Erythroblast (primary cell): ENCODE measurements at regions not wholly inside any gene's neighbourhood (a gene's known extent, or its start where the extent isn't known, plus 50 kb on each side); places are given as distances from the start of the nearest gene placed in this dataset.

ENCODE experiments used
- GATA1 ChIP-seq: IDR thresholded peaks from 2 replicates; pipeline ENCODE4 v1.6.1; 2011; ENCODE audit warnings: low read depth, mild to moderate bottlenecking, control low read depth, low read length, moderate library complexity
- POLR2A ChIP-seq: IDR thresholded peaks from 2 replicates; pipeline ENCODE4 v1.6.1; 2011; ENCODE audit warnings: mild to moderate bottlenecking, low read length

GRCh38 chr2:188051706-188052105 is 240.0 kb upstream of the GULP1 start:
- TF ChIP-seq POLR2A (no peak), GATA1 (no peak)
